Caco-2 (cell line): ENCODE measurements at regions not wholly inside any gene's neighbourhood (a gene's known extent, or its start where the extent isn't known, plus 50 kb on each side); places are given as distances from the start of the nearest gene placed in this dataset.

Source experiments
- BruUV-seq: library from RNA; stranded (reverse); fragments of 400-500 nt; replicated peaks from 2 replicates; lab custom pipeline; 2021; lab: Mats Ljungman, UMichigan
- CTCF ChIA-PET: fragments of 300-600 bp; sonication (Branson Sonifier 250); formaldehyde crosslinking; loops from one replicate; lab custom pipeline; 2022; ENCODE audit warnings: antibody characterized with exemption; lab: Charles Lee
- POLR2A ChIA-PET: fragments of 300-600 bp; sonication (Branson Sonifier 250); formaldehyde crosslinking; loops from one replicate; lab custom pipeline; 2022; ENCODE audit warnings: antibody characterized with exemption; lab: Charles Lee
- DNase-seq, 2 experiments: peaks; one replicate each; pipeline versions ENCODE4 v3.0.0 to v3.0.0-alpha.2; 2020 to 2022
- H3K27me3 ChIP-seq: replicated peaks from 2 replicates; pipeline ENCODE4 v1.6.0; 2011; ENCODE audit warnings: low read length; ENCODE audit not compliant: control insufficient read depth, insufficient read depth
- H3K36me3 ChIP-seq: 2 replicates; pipeline ENCODE4 v1.5.1; 2011; ENCODE audit warnings: low read length; ENCODE audit not compliant: control insufficient read depth, insufficient read depth
- H3K4me1 ChIP-seq: fragments of 250-450 bp; sonication (Bioruptor Pico); 2 replicates; pipeline ENCODE4 v1.5.1; 2020; ENCODE audit warnings: mild to moderate bottlenecking
- H3K4me3 ChIP-seq: 2 replicates; pipeline ENCODE4 v1.5.1; 2011; ENCODE audit warnings: low read depth, mild to moderate bottlenecking, control low read depth, low read length
- H3K9me3 ChIP-seq: fragments of 250-450 bp; sonication (Bioruptor Pico); 2 replicates; pipeline ENCODE4 v1.5.1; 2020; ENCODE audit warnings: mild to moderate bottlenecking, moderate library complexity
- H3K27ac Mint-ChIP-seq: one replicate; pipeline ENCODE4 v1.8.0; 2022; ENCODE audit warnings: mixed read lengths; ENCODE audit not compliant: unreplicated experiment
- H3K27me3 Mint-ChIP-seq: one replicate; pipeline ENCODE4 v1.8.0; 2022; ENCODE audit warnings: mixed read lengths; ENCODE audit not compliant: insufficient read depth, unreplicated experiment
- H3K36me3 Mint-ChIP-seq: one replicate; pipeline ENCODE4 v1.8.0; 2022; ENCODE audit warnings: mild to moderate bottlenecking, mixed read lengths; ENCODE audit not compliant: insufficient read depth, unreplicated experiment
- H3K4me1 Mint-ChIP-seq: one replicate; pipeline ENCODE4 v1.8.0; 2022; ENCODE audit warnings: low read depth, mixed read lengths; ENCODE audit not compliant: unreplicated experiment
- H3K4me3 Mint-ChIP-seq: one replicate; pipeline ENCODE4 v1.8.0; 2022; ENCODE audit warnings: mild to moderate bottlenecking, moderate library complexity, mixed read lengths; ENCODE audit not compliant: unreplicated experiment
- H3K9me3 Mint-ChIP-seq: one replicate; pipeline ENCODE4 v1.8.0; 2022; ENCODE audit warnings: mixed read lengths; ENCODE audit not compliant: unreplicated experiment
- intact Hi-C: fragments of 100-400 bp; cut with micrococcal nuclease; formaldehyde crosslinking; loops from one replicate; pipeline ENCODE4 v1.10.0; 2022; ENCODE audit not compliant: unreplicated experiment
- TF ChIP-seq, protein P1 (sequence below), 2 experiments: fragments of 200-600 bp in 1 of 2; IDR thresholded peaks; 1 replicate in 1 of 2; 2 replicates in 1 of 2; pipeline versions ENCODE4 v1.5.1 to v1.8.0; 2011 to 2022; ENCODE audit warnings: antibody characterized with exemption in 1 of 2, control low read depth in 1 of 2, inconsistent platforms in 1 of 2, low read depth in 1 of 2, low read length in 1 of 2, mild to moderate bottlenecking in 1 of 2, moderate library complexity in 1 of 2; ENCODE audit not compliant: insufficient read depth in 1 of 2, severe bottlenecking in 1 of 2, unreplicated experiment in 1 of 2

GRCh38 chr4:27467351-27467750 lies 606.7 kb downstream of the STIM2 start:
- no peaks in the 10 kb centered on the region for H3K36me3 ChIP-seq
- intact Hi-C loops = no loop called here
- H3K27me3 Mint-ChIP-seq = peaks cover 2% of the 10 kb centered on the region
- no peaks in the 10 kb centered on the region for H3K27me3 ChIP-seq
- ChIA-PET POLR2A (no interaction called here), CTCF (no interaction called here)
- no peaks in the 10 kb centered on the region for H3K9me3 Mint-ChIP-seq
- no peaks in the 10 kb centered on the region for H3K36me3 Mint-ChIP-seq
- no peak overlapping the region for H3K4me3 ChIP-seq
- H3K4me1 Mint-ChIP-seq = no peaks in the 10 kb centered on the region
- H3K4me1 ChIP-seq = no peaks in the 10 kb centered on the region
- no TSS peak for BruUV-seq
- H3K4me3 Mint-ChIP-seq = no peak overlapping the region
- TF ChIP-seq, protein P1, sequence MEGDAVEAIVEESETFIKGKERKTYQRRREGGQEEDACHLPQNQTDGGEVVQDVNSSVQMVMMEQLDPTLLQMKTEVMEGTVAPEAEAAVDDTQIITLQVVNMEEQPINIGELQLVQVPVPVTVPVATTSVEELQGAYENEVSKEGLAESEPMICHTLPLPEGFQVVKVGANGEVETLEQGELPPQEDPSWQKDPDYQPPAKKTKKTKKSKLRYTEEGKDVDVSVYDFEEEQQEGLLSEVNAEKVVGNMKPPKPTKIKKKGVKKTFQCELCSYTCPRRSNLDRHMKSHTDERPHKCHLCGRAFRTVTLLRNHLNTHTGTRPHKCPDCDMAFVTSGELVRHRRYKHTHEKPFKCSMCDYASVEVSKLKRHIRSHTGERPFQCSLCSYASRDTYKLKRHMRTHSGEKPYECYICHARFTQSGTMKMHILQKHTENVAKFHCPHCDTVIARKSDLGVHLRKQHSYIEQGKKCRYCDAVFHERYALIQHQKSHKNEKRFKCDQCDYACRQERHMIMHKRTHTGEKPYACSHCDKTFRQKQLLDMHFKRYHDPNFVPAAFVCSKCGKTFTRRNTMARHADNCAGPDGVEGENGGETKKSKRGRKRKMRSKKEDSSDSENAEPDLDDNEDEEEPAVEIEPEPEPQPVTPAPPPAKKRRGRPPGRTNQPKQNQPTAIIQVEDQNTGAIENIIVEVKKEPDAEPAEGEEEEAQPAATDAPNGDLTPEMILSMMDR (IDR thresholded peaks at IDR 0.05; ENCODE audit: insufficient read depth in 1 of 2, low read depth in 1 of 2, low read length in 1 of 2, severe bottlenecking in 1 of 2, unreplicated experiment in 1 of 2) = no peak
- no peaks in the 10 kb centered on the region for H3K9me3 ChIP-seq
- no peak for DNase-seq
- H3K27ac Mint-ChIP-seq = no peak overlapping the region

GRCh38 chr4:27472364-27472763 lies 611.7 kb downstream of the STIM2 start:
- DNase-seq = no peak
- Histone ChIP-seq H3K9me3 (no peaks in the 10 kb centered on the region), H3K4me1 (no peaks in the 10 kb centered on the region), H3K4me3 (no peak overlapping the region), H3K36me3 (no peaks in the 10 kb centered on the region), H3K27me3 (no peaks in the 10 kb centered on the region)
- Mint-ChIP-seq H3K4me1 (no peaks in the 10 kb centered on the region), H3K27me3 (peaks cover under 1% of the 10 kb centered on the region), H3K36me3 (no peaks in the 10 kb centered on the region), H3K27ac (no peak overlapping the region), H3K4me3 (no peak overlapping the region), H3K9me3 (no peaks in the 10 kb centered on the region)
- no TSS peak for BruUV-seq
- ChIA-PET POLR2A (no interaction called here), CTCF (no interaction called here)
- intact Hi-C loops = no loop called here
- TF ChIP-seq, protein P1 (IDR thresholded peaks at IDR 0.05; ENCODE audit: insufficient read depth in 1 of 2, low read depth in 1 of 2, low read length in 1 of 2, severe bottlenecking in 1 of 2, unreplicated experiment in 1 of 2) = no peak

DNA sequence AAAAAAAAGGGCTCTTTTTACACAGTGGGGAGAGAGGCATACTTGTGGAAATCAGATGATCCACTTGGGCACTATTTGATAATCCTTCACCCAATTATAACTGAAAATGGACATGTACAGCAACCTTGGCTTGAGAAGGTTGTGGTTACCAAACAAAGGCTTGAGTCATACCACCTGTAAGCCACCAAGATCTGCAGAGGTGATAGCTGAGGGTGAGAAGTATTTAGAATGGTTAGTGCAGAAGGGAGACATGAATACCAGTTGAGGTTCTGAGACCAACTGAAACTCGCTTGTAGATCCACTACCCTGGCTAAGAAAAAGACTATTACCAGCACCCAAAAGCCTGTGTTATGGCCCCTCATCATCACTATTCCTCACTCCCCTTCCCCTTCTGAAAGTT lies 614.0 kb downstream of the STIM2 start:
- no peak overlapping the region for H3K4me3 Mint-ChIP-seq
- H3K9me3 Mint-ChIP-seq = no peaks in the 10 kb centered on the region
- no peaks in the 10 kb centered on the region for H3K4me1 Mint-ChIP-seq
- no peaks in the 10 kb centered on the region for H3K36me3 ChIP-seq
- POLR2A ChIA-PET = no interaction called here
- H3K36me3 Mint-ChIP-seq = no peaks in the 10 kb centered on the region
- TF ChIP-seq, protein P1 (IDR thresholded peaks at IDR 0.05; ENCODE audit: insufficient read depth in 1 of 2, low read depth in 1 of 2, low read length in 1 of 2, severe bottlenecking in 1 of 2, unreplicated experiment in 1 of 2) = no peak
- no peak for DNase-seq
- no peak overlapping the region for H3K4me3 ChIP-seq
- H3K9me3 ChIP-seq = no peaks in the 10 kb centered on the region
- intact Hi-C loops = no loop called here
- CTCF ChIA-PET = no interaction called here
- no peaks in the 10 kb centered on the region for H3K4me1 ChIP-seq
- H3K27me3 Mint-ChIP-seq = peaks cover 3% of the 10 kb centered on the region
- H3K27me3 ChIP-seq = no peaks in the 10 kb centered on the region
- no TSS peak for BruUV-seq
- no peak overlapping the region for H3K27ac Mint-ChIP-seq
